ENCODE measurements at regions not wholly inside any gene's neighbourhood (a gene's known extent, or its start where the extent isn't known, plus 50 kb on each side); places are given as distances from the start of the nearest gene placed in this dataset.

DNA sequence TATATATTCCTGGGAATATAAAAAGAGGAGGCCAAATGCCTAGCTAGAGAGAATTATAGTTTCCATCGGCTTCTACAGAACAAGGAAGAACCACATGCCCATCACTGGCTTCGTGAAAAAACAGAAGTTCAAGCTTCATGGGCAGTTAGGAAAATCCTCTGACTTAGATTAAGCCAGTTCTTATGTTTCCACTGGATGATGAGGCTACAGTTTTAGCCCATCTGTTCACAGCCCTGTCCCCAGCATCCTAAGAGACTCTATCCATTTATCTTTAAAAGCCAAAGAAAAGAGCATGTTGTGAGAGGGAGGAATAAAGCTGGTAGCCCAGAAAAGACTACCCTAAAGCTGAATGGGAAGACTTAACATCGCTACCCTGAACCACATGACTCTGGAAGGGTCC lies 285.5 kb upstream of the WWC1 start:
- no peak for DNase-seq

- DNase-seq = peak; percentile 71
Measured at GRCh38 chr5:168006456-168007130, 284.9 kb upstream of the WWC1 start.

DNA sequence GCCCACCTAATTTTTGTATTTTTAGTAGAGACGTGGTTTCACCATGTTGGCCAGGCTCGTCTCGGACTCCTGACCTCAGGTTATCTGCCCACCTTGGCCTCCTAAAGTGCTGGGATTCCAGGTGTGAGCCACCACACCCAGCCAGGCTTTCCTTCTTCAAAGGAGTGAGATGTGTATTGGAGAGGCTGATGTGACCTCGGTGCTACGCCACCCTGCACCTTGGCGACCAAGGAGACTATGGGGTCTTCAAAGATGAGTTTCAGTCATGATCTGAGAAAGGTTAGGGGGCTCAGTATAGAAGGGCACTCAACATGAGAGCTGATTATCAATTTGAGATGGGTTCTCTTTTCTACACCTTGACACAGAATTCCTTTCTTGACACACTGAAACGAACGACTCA lies 284.2 kb upstream of the WWC1 start:
- DNase-seq = no peak

GRCh38 chr5:168008555-168008954 lies 282.9 kb upstream of the WWC1 start:
- DNase-seq = no peak

DNA sequence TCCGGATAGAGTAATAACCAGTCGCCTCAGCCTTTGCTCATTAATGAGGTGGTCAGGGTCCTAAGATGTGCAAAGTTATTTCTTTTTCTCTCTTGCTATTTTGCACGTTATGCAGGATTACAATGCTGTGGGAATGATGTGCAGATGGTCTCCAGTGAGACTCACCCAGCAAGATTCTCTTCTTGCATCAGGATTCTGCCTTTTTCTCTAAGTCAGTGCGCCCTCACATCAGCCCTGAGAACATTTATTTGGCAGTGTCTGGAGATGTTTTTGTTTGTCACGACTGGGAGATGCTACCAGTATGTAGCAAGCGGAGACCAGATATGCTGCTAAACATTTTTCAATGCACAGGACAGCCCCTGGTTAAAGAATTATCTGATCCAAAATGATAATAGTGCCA lies 280.3 kb upstream of the WWC1 start:
- no peak for DNase-seq

DNA sequence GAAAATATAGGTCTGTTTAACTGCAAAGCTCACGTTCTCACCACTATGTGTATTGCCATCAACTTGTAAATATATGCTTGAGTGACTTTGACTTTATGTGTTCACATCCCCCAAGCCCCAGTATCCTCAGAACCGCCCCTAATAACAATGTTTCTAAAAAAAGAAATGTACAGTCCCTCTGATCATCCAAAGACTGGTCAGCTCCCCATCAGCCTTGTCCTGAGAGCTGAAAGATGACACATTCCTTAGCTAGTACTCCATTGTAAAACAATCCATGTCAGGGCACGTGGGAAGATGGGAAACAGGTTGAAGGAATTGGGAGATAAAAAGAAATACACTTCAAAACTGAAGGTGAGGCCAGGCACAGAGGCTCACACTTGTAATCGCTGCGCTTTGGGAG lies 279.4 kb upstream of the WWC1 start:
- DNase-seq = no peak

- no peak for DNase-seq
Measured at GRCh38 chr5:168013546-168013945, 277.9 kb upstream of the WWC1 start.

- no peak for DNase-seq
Measured at GRCh38 chr5:168014433-168015123, 276.9 kb upstream of the WWC1 start.

- peak; percentile 85 for DNase-seq
Measured at GRCh38 chr5:168015506-168015905, 275.9 kb upstream of the WWC1 start.

GRCh38 chr5:168017313-168017712 lies 274.1 kb upstream of the WWC1 start:
- no peak for DNase-seq

GRCh38 chr5:168019143-168019542 lies 272.3 kb upstream of the WWC1 start:
- DNase-seq = no peak

DNA sequence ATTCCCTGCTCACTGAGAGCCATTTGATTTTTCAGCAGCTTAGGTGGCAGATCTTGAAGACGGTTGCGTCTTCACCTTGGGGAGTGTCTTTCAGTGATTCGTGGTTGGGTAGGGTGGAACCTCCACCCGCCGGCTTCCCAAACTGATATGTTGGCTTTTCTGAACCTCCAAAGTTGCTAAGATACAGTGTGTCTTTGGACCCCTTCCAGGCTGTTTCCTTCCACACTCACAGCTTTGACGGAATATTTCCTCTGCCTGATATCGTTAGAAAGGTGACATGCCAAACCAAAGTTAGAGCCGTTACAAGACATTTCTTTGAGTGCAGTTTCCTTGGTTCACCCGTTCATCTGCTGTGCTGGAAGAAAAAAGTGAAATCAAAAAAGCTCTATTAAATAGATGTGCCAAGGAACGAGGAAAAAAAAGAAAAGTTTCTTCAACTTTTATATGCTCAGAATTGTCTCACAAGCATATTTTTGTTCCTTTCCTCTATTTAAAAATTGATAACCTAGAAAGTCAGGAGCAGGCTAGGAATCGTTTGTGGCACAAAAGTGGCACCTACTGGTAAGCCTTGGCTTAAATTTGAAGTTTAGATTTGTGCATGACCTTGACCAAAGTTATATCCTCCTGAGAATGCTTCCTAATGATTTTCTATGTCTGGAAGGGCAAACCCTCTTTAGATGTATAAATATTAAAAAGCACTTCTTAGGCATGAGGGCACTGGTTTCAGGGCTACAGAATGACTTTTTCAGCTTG lies 270.7 kb upstream of the WWC1 start:
- no peak for DNase-seq

GRCh38 chr5:168022446-168023169 lies 268.8 kb upstream of the WWC1 start:
- DNase-seq = no peak

- DNase-seq = peak; percentile 30
Measured at GRCh38 chr5:168023191-168023590, 268.3 kb upstream of the WWC1 start.

DNA sequence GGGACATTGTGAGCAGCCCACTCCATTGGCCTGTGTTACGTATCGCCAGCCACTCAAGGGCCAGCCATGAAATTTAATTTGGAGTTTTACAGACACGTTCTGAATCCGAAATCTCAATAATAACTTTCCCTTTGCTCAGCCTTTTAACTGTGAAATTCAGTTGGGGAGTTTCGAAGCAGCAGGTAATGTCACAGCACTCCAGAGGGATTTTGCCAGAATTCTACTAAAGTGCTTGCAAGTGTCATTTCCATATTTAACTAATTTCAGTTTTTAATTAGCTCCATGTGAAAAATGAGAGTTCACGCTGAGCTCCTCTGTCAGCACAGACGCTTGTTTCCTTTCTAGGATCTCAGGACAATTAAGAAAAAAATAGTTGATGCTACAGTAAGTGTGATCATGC lies 267.1 kb upstream of the WWC1 start:
- no peak for DNase-seq

GRCh38 chr5:168027007-168027406 lies 264.4 kb upstream of the WWC1 start:
- no peak for DNase-seq

GRCh38 chr5:168030912-168031311 lies 260.5 kb upstream of the WWC1 start:
- DNase-seq = no peak

DNA sequence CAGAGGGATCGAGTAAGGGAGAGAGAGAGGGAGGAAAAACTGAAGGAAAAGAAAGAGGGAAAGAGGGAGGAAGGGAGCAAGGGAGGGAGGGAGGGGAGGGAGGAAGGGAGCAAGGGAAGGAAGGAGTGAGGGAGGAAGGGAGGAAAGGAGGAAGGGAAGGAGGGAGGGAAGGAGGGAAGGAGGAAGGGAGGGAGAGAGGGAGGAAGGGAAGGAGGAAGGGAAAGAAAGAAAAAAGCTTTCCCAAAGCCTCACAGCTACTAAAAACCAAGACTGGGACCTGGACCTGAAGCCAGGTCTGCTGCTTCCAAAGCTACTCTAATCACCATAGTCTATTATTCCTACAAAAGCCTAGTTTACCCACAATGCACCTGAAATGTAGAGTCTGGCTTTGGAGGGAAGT lies 259.8 kb upstream of the WWC1 start:
- DNase-seq = no peak

- DNase-seq = no peak
Measured at GRCh38 chr5:168039039-168039438, 252.4 kb upstream of the WWC1 start.

GRCh38 chr5:168039566-168040248 lies 251.7 kb upstream of the WWC1 start:
- no peak for DNase-seq

DNA sequence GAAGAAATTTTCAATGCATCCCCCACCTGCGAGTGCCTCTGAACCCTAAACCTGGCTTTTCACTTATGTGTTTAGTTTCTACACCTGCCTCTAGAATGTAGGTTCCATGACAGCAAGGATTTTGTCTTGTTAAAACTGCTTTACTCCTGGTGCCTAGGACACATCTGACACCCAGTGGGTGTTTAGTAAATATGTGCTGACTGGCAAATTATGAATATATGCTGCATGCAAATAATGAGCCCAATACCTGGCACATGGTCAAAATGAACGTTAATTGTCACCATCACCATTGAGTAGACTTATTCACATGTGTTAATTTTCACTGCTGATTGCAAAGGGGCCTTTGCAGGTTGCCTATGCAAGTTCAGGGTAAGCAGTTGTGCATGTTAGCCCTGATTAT lies 249.9 kb upstream of the WWC1 start:
- no peak for DNase-seq

DNA sequence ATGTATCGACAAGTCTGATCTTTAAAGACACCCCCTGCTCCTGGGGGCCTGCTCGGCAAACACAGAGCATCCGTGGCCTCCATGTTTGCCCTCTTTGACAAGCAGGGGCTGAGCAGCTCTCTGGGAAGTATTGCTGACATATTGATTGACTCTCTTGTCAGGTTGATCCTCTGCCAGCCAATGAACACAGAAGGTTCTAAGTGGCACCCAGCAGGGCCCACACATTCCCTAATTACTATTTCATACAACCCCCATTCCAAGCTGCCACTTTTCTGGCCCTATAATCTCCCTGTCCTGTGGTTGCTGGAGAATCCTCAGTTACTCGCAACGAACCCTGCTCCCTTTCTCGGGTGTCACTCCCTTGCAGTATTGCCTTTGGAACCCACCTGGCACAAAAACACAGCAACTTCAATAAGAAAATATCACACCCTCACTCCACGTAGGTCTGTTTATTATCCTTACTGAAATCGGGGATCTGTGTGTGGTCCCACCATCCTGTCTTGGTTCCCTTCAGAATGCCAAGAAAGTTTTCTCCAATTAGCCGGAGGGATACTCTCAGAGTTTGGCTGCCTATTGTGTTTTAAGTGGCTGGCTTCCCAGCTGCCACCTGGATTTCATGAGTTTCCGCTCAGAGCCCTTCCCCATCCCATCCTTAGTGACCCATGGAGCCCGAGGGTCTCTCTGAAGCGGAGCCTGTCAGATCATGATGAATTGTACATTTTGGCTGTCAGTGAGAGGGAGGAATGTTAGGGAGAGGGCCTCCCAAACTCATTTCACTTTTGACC lies 249.0 kb upstream of the WWC1 start:
- DNase-seq = peak; percentile 64
